NCI-H82 treated with DMSO at 0.1 percent for 48 hours (cell line): ENCODE measurements at regions not wholly inside any gene's neighbourhood (a gene's known extent, or its start where the extent isn't known, plus 50 kb on each side); places are given as distances from the start of the nearest gene placed in this dataset.
A peak's percentile ranks its signal among the peaks of the same experiment; 100 is the strongest.
"Not testable (repeated sequence)": the region's sequence is repeated elsewhere in the genome, so short reads cannot be mapped to it uniquely, and the experiment has no call there.

Experiments
- DNase-seq: peaks from one replicate; lab custom pipeline; 2025; ENCODE audit not compliant: unreplicated experiment; lab: John Stamatoyannopoulos, UW

DNA sequence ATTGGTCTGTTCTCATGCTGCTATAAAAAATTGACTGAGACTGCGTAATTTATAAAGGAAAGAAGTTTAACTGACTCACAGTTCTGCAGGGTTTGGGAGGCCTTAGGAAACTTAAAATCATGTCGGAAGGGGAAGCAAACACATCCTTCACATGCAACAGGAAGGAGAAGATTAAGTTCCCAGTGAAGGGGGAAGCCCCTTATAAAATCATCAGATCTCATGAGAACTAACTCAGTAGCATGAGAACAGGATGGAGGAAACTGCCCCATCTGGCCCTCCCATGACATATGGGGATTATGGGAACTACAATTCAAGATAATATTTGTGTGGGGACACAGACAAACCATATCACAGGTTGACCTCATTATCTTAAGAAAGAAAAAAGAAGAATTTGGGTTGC lies 134.5 kb downstream of the PPP1R3A start:
- no peak for DNase-seq

DNA sequence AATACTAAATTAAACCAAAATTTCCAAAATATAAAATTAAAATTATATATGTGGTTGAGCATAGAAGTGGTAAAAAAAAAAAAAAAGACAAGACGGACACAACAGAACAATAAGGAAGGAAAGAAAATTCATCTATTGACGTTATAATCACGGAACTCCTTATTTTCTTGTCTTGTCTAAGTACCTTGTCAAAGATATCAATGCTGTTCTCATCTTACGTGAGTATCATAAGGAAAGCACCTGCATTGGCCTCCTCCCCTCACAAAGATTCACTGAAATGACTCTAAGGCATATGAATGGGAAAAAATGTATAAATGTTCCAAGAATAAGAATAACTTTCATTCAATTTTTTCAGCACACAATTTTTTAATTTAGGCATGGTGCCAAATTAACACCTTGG lies 135.4 kb downstream of the PPP1R3A start:
- no peak for DNase-seq

GRCh38 chr7:113775804-113776203 lies 143.0 kb downstream of the PPP1R3A start:
- DNase-seq = no peak

DNA sequence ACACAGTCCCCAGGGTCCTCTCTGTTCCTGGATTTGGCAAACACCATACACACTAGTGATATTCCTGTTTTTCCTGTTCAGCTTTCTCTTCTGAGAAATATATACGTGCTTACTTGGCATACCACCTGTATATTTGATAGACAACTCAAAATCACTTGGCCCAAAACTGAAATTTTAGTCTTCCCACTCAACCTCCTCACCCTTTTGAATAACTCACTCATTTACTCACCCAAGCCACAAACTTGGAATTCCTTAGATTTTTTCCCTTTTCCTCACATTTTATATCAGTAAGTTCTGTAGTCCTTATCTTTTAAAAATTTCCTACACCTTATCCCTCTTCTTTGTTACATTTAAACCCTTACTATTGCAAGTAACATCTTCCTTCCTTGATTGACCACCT lies 143.4 kb downstream of the PPP1R3A start:
- DNase-seq = no peak

- DNase-seq = peak; percentile 50
Observed at GRCh38 chr7:113774182-113774807, 144.5 kb downstream of the PPP1R3A start.

DNA sequence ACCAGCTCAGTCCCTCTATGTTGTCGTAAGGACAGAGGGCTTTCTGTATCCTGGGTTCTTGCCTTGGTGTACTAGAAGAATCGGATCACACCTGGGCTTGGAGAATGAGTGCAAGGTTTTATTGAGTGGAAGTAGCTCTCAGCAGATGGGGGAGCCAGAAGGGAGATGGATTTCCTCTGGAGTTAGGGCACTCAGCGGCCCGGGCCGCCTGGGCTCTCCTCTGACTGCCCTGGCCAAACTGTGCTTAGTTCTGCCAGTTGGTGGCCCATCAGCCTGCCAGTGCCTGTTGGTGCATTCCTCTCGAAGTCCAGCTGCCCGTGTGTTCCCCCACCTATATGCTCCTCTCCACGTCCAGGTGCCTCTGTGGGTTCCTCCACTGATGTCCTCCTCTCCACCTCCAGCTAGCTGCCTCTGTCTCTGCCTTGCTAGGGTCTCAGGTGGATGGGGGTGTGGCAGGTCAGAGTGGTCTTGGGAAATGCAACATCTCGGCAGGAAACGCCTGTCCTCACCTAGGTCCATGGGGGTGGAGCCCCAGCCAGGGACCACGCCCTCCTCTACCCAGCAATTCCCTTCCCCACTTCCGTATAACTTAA lies 148.6 kb downstream of the PPP1R3A start:
- no peak for DNase-seq

GRCh38 chr7:113768387-113768786 lies 150.4 kb downstream of the PPP1R3A start:
- DNase-seq = no peak

- DNase-seq = no peak
Observed at GRCh38 chr7:113764401-113765035, 154.3 kb downstream of the PPP1R3A start.

GRCh38 chr7:113763226-113763625 lies 155.6 kb downstream of the PPP1R3A start:
- no peak for DNase-seq

DNA sequence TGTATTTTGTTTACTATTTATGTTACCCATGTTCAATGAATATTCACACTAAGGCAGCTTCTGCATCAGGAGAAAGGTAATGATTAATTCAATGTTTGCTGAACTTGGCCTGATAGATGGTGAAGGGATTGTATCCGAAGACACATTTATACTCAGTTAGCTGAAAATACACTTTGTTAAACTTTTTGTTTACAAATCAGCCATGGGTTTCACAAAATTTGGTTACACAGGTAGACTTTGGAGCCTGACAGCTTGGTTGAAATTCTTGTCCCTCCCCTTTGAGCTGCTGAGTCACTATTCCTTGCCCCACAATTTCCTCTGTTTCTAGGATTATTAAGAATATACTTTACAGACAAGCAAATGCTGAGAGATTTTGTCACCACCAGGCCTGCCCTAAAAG lies 162.6 kb downstream of the PPP1R3A start:
- no peak for DNase-seq

- no peak for DNase-seq
Observed at GRCh38 chr7:113752689-113753088, 166.1 kb downstream of the PPP1R3A start.

DNA sequence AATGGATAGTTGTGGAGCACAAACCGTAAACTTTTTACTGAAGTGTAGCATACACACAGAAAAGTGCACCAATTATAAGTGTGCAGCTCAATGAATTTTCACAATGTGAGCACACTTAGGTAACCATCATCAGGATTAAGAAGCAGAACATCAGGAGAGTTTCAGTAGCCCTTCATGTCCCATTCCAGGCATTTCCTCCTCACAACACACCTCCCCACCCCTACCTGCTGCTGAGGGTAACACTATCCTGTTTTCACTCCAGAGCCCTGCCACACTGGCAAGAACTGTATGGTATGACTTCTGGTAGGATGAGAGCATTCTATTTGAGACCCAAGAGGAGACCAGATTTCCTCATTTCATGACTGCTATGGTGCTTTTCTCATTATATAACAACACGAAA lies 166.5 kb downstream of the PPP1R3A start:
- no peak for DNase-seq

- DNase-seq = no peak
Observed at GRCh38 chr7:113751547-113751946, 167.3 kb downstream of the PPP1R3A start.

GRCh38 chr7:113748385-113748784 lies 170.4 kb downstream of the PPP1R3A start:
- DNase-seq = not testable (repeated sequence)

GRCh38 chr7:113742946-113743431 lies 175.8 kb downstream of the PPP1R3A start:
- DNase-seq = not testable (repeated sequence)

- no peak for DNase-seq
Observed at GRCh38 chr7:113742377-113742776, 176.4 kb downstream of the PPP1R3A start.

DNA sequence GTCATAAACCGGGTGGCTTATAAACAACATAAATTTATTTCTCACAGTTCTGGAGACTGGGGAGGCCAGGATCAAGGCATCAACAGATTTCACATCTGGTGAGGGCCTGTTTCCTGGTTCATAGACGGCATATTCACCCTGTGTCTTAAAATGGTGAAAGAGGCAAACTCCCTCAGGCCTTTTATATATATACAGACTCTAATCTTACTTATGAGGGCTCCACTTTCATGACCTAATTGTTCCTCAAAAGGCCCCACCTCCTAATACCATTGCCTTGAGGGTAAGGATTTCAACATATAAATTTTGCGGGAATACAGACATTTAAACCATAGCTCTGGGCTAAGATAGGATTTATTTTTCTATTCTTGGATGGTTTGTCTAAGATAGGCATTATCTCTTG lies 187.2 kb downstream of the PPP1R3A start:
- no peak for DNase-seq

DNA sequence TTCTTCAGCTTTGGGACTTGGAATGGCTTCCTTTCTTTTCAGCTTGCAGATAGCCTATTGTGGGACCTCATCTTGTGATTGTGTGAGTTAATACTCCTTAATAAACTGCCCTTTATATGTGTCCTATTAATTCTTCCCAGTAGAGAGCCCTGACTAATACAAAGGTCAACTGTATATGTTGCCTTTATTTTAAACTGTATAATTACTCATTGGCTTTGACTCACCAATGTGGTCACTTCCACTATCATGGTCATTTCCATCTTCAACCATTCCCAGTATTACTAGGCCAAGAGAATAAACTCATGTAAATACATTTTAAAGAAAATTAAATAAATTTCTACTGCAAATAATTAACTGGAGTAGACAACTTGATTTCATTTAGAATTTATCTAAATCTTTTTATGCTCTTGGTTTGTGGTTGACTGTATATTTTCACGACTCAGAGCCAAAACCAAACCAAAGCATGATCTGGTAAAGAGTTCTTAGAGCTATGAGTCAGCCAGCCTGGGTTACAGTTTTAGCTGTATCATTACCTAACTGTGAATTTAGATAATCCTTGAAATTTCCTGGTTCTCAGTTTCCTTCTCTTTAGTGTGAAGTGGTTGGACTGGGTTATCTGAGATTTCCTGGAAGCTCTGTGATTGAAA lies 188.4 kb downstream of the PPP1R3A start:
- no peak for DNase-seq

GRCh38 chr7:113727486-113727885 lies 191.3 kb downstream of the PPP1R3A start:
- DNase-seq = no peak

- DNase-seq = no peak
Observed at GRCh38 chr7:113722006-113722405, 196.8 kb downstream of the PPP1R3A start.

DNA sequence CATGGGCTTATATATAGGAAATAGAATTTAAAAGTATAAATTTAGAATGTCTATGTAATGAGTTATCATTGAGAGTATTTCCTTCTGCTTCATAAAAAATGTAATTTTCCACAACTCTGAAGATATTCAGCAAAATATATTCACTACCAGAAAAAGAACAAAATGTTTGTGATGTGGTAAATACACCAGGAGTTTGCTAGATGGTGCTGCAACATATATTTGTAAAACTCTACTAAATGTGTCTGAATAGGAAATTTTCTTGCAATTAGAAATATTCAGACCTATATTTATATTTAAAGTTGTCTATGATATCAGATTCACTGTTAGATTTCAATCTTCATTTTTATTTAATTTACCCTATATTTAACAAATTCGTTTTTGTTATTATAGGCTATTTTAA lies 201.1 kb downstream of the PPP1R3A start:
- no peak for DNase-seq
